H9 (cell line): ENCODE measurements at regions not wholly inside any gene's neighbourhood (a gene's known extent, or its start where the extent isn't known, plus 50 kb on each side); places are given as distances from the start of the nearest gene placed in this dataset.

Experiments
- DNase-seq: peaks from one replicate; pipeline ENCODE4 v3.0.0-alpha.2; 2017
- H2AFZ ChIP-seq: one replicate; pipeline ENCODE4 v1.6.1; 2013; ENCODE audit warnings: mild to moderate bottlenecking, low read length, control low read depth, moderate library complexity
- H2AK5ac ChIP-seq: 2 replicates; pipeline ENCODE4 v1.6.1; 2013; ENCODE audit warnings: low read length, control low read depth, mixed read lengths; ENCODE audit not compliant: insufficient read length
- H2BK120ac ChIP-seq: one replicate; pipeline ENCODE4 v1.6.1; 2013; ENCODE audit warnings: low read depth, mild to moderate bottlenecking, low read length, control low read depth, inconsistent platforms; ENCODE audit not compliant: poor library complexity, severe bottlenecking
- H2BK12ac ChIP-seq: 2 replicates; pipeline ENCODE4 v1.6.1; 2013; ENCODE audit warnings: low read length, control low read depth, mixed read lengths, low read depth; ENCODE audit not compliant: insufficient read length
- H2BK15ac ChIP-seq: 2 replicates; pipeline ENCODE4 v1.6.1; 2013; ENCODE audit warnings: low read depth, low read length, control low read depth
- H2BK20ac ChIP-seq: one replicate; pipeline ENCODE4 v1.6.1; 2013; ENCODE audit warnings: low read depth, mild to moderate bottlenecking, low read length, control low read depth, inconsistent platforms; ENCODE audit not compliant: poor library complexity, severe bottlenecking
- H2BK5ac ChIP-seq: 2 replicates; pipeline ENCODE4 v1.6.1; 2013; ENCODE audit warnings: low read length, control low read depth, mixed read lengths; ENCODE audit not compliant: insufficient read length
- H3K14ac ChIP-seq: 2 replicates; pipeline ENCODE4 v1.6.1; 2013; ENCODE audit warnings: low read length, control low read depth; ENCODE audit not compliant: insufficient read depth
- H3K18ac ChIP-seq: 2 replicates; pipeline ENCODE4 v1.6.1; 2013; ENCODE audit warnings: low read depth, mild to moderate bottlenecking, mixed read lengths, low read length, control low read depth; ENCODE audit not compliant: insufficient read length
- H3K23ac ChIP-seq: 2 replicates; pipeline ENCODE4 v1.6.1; 2013; ENCODE audit warnings: low read length, control low read depth, mixed read lengths, low read depth; ENCODE audit not compliant: insufficient read length
- H3K23me2 ChIP-seq: 2 replicates; pipeline ENCODE4 v1.6.1; 2013; ENCODE audit warnings: low read depth, mild to moderate bottlenecking, mixed read lengths, low read length, control low read depth; ENCODE audit not compliant: insufficient read length, poor library complexity, severe bottlenecking
- H3K27ac ChIP-seq: 2 replicates; pipeline ENCODE4 v1.5.1; 2013; ENCODE audit warnings: low read length, control low read depth, mixed read lengths, low read depth; ENCODE audit not compliant: insufficient read length
- H3K27me3 ChIP-seq: 2 replicates; pipeline ENCODE4 v1.6.1; 2013; ENCODE audit warnings: low read length, control low read depth, inconsistent platforms; ENCODE audit not compliant: insufficient read depth
- H3K4ac ChIP-seq: 2 replicates; pipeline ENCODE4 v1.6.1; 2013; ENCODE audit warnings: low read depth, mild to moderate bottlenecking, control low read depth, inconsistent platforms, low read length, moderate library complexity
- H3K4me1 ChIP-seq: 2 replicates; pipeline ENCODE4 v1.6.1; 2013; ENCODE audit warnings: low read length, control low read depth, inconsistent platforms; ENCODE audit not compliant: insufficient read depth
- H3K4me2 ChIP-seq: 2 replicates; pipeline ENCODE4 v1.6.1; 2013; ENCODE audit warnings: low read length, control low read depth, mixed read lengths; ENCODE audit not compliant: insufficient read length, insufficient read depth
- H3K56ac ChIP-seq: 2 replicates; pipeline ENCODE4 v1.6.1; 2013; ENCODE audit warnings: low read depth, mild to moderate bottlenecking, mixed read lengths, low read length, control low read depth; ENCODE audit not compliant: insufficient read length
- H3K79me1 ChIP-seq: 2 replicates; pipeline ENCODE4 v1.6.1; 2013; ENCODE audit warnings: low read depth, mild to moderate bottlenecking, moderate library complexity, low read length, control low read depth, inconsistent platforms; ENCODE audit not compliant: insufficient read depth, poor library complexity, severe bottlenecking
- H3K79me2 ChIP-seq: 2 replicates; pipeline ENCODE4 v1.6.1; 2013; ENCODE audit warnings: low read length, control low read depth, inconsistent platforms; ENCODE audit not compliant: insufficient read depth
- H3K9ac ChIP-seq: 2 replicates; pipeline ENCODE4 v1.6.1; 2013; ENCODE audit warnings: low read length, control low read depth, mixed read lengths; ENCODE audit not compliant: insufficient read length; ENCODE audit errors: extremely low read depth
- H3K9me3 ChIP-seq: one replicate; pipeline ENCODE4 v1.6.1; 2013; ENCODE audit warnings: low read depth, low read length, inconsistent platforms; ENCODE audit not compliant: control insufficient read depth
- H3T11ph ChIP-seq: one replicate; pipeline ENCODE4 v1.6.1; 2013; ENCODE audit warnings: mild to moderate bottlenecking, low read length, control low read depth, inconsistent platforms
- H4K20me1 ChIP-seq: one replicate; pipeline ENCODE4 v1.6.1; 2013; ENCODE audit not compliant: control insufficient read depth, insufficient read length, insufficient read depth
- H4K5ac ChIP-seq: 2 replicates; pipeline ENCODE4 v1.6.1; 2013; ENCODE audit warnings: low read depth, mild to moderate bottlenecking, mixed read lengths, low read length, control low read depth; ENCODE audit not compliant: insufficient read length
- H4K8ac ChIP-seq: replicated peaks from 2 replicates; pipeline ENCODE4 v1.6.1; 2013; ENCODE audit warnings: low read length, control low read depth, mixed read lengths, low read depth; ENCODE audit not compliant: insufficient read length
- H4K91ac ChIP-seq: 2 replicates; pipeline ENCODE4 v1.6.1; 2013; ENCODE audit warnings: low read depth, mild to moderate bottlenecking, moderate library complexity, mixed read lengths, low read length, control low read depth; ENCODE audit not compliant: insufficient read length
- H3K27ac Mint-ChIP-seq, 3 experiments: 2 replicates in 2 of 3; 3 replicates in 1 of 3; pipeline ENCODE4 v1.8.0; 2020 to 2021; ENCODE audit warnings: mixed read lengths in 3 of 3, mild to moderate bottlenecking in 1 of 3, moderate library complexity in 1 of 3
- H3K27me3 Mint-ChIP-seq: 2 replicates; pipeline ENCODE4 v1.8.0; 2021; ENCODE audit warnings: low read depth, mild to moderate bottlenecking, moderate library complexity, mixed read lengths
- H3K36me3 Mint-ChIP-seq, 3 experiments: 2 replicates in 2 of 3; 3 replicates in 1 of 3; pipeline ENCODE4 v1.8.0; 2020 to 2021; ENCODE audit warnings: low read depth in 3 of 3, mixed read lengths in 3 of 3; ENCODE audit not compliant: insufficient read depth in 1 of 3
- H3K4me1 Mint-ChIP-seq, 2 experiments: 2 replicates each; pipeline ENCODE4 v1.8.0; 2020; ENCODE audit warnings: mixed read lengths in 2 of 2
- H3K4me3 Mint-ChIP-seq, 2 experiments: 2 replicates in 1 of 2; 3 replicates in 1 of 2; pipeline ENCODE4 v1.8.0; 2020 to 2021; ENCODE audit warnings: mild to moderate bottlenecking in 2 of 2, mixed read lengths in 2 of 2, moderate library complexity in 1 of 2
- H3K9me3 Mint-ChIP-seq, 2 experiments: 2 replicates in 1 of 2; 3 replicates in 1 of 2; pipeline ENCODE4 v1.8.0; 2020; ENCODE audit warnings: mild to moderate bottlenecking in 2 of 2, mixed read lengths in 2 of 2, moderate library complexity in 1 of 2
- CTCF ChIP-seq: fragments of 200-600 bp; sonication (generic); conservative IDR thresholded peaks from 3 replicates; pipeline ENCODE4 v1.8.0; 2021; ENCODE audit warnings: antibody characterized with exemption, mild to moderate bottlenecking
- WGBS: extraction: QIAGEN DNeasy Blood & Tissue Kit; methylation state at CpG from one replicate; pipeline ENCODE4 v1.1.7; 2013; ENCODE audit warnings: missing lambda C conversion rate, low lambda C conversion rate, mixed read lengths; ENCODE audit not compliant: insufficient read length; ENCODE audit errors: extremely low coverage; 5-methylcytosine and 5-hydroxymethylcytosine counted together

- Histone ChIP-seq H2BK5ac (no peak overlapping the region), H3K9ac (no peak overlapping the region), H4K20me1 (no peaks in the 10 kb centered on the region), H3K27me3 (no peaks in the 10 kb centered on the region), H3K27ac (no peak overlapping the region), H2BK12ac (no peak overlapping the region), H3K4me2 (no peak overlapping the region), H2AK5ac (no peak overlapping the region), H3K4ac (no peak overlapping the region), H3K23ac (no peak overlapping the region), H2AFZ (no peak overlapping the region), H3K23me2 (no peaks in the 10 kb centered on the region), H3K9me3 (no peaks in the 10 kb centered on the region), H4K91ac (no peak overlapping the region), H2BK20ac (no peak overlapping the region), H4K8ac (no peak overlapping the region), H3K18ac (no peak overlapping the region), H3K56ac (no peak overlapping the region), H3K79me1 (no peaks in the 10 kb centered on the region), H2BK15ac (no peak overlapping the region), H3K79me2 (no peaks in the 10 kb centered on the region), H3T11ph (no peak overlapping the region), H4K5ac (no peak overlapping the region), H3K14ac (no peak overlapping the region), H3K4me1 (no peaks in the 10 kb centered on the region), H2BK120ac (no peak overlapping the region)
- DNase-seq: no peak
- WGBS: no CpG with 5 or more reads among the region's 3 CpGs
- Mint-ChIP-seq H3K9me3 (no peaks in the 10 kb centered on the region; a peak in 1 of 5 replicates), H3K4me1 (no peaks in the 10 kb centered on the region), H3K36me3 (no peaks in the 10 kb centered on the region; a peak in 1 of 7 replicates), H3K27me3 (no peaks in the 10 kb centered on the region), H3K4me3 (no peak overlapping the region), H3K27ac (no peak overlapping the region)
- no peak for TF ChIP-seq CTCF
Observed at GRCh38 chr21:20207335-20207734, 790.9 kb upstream of the NCAM2 start.
